Neural cell (in vitro differentiated cells): ENCODE measurements at regions not wholly inside any gene's neighbourhood (a gene's known extent, or its start where the extent isn't known, plus 50 kb on each side); places are given as distances from the start of the nearest gene placed in this dataset.

Source experiments
- CTCF ChIP-seq: fragments of 450-650 bp; IDR thresholded peaks from 2 replicates; pipeline ENCODE4 v1.5.1; 2014; ENCODE audit warnings: antibody characterized with exemption, mild to moderate bottlenecking, moderate library complexity; ENCODE audit not compliant: poor library complexity, severe bottlenecking
- EP300 ChIP-seq: fragments of 450-650 bp; conservative IDR thresholded peaks from 2 replicates; pipeline ENCODE4 v1.6.1; 2014; ENCODE audit warnings: antibody characterized with exemption, mild to moderate bottlenecking, moderate library complexity; ENCODE audit not compliant: poor library complexity, severe bottlenecking
- MXI1 ChIP-seq: fragments of 450-650 bp; conservative IDR thresholded peaks from 2 replicates; pipeline ENCODE4 v1.6.1; 2014; ENCODE audit warnings: antibody characterized with exemption, mild to moderate bottlenecking; ENCODE audit not compliant: poor library complexity, severe bottlenecking

- TF ChIP-seq MXI1 (no peak), CTCF (no peak), EP300 (no peak)
These were observed 86.7 kb upstream of the ZRANB2 start for GRCh38 chr1:71167505-71167904.
